Parathyroid adenoma (tissue), 2 donors: ENCODE measurements at regions not wholly inside any gene's neighbourhood (a gene's known extent, or its start where the extent isn't known, plus 50 kb on each side); places are given as distances from the start of the nearest gene placed in this dataset.

Experiments used
- H2AFZ ChIP-seq: fragments of 300-600 bp; sonication (generic); one replicate; pipeline ENCODE4 v1.7.0; 2017; ENCODE audit warnings: antibody characterized with exemption, mild to moderate bottlenecking
- H3K27ac ChIP-seq: fragments of 300-600 bp; sonication (generic); one replicate; pipeline ENCODE4 v1.7.0; 2017
- H3K27me3 ChIP-seq: fragments of 300-600 bp; sonication (generic); one replicate; pipeline ENCODE4 v1.7.0; 2017; ENCODE audit warnings: low read length; ENCODE audit not compliant: control insufficient read depth, insufficient read depth
- H3K36me3 ChIP-seq: fragments of 300-600 bp; sonication (generic); one replicate; pipeline ENCODE4 v1.7.0; 2017; ENCODE audit warnings: low read length; ENCODE audit not compliant: control insufficient read depth, insufficient read depth
- H3K4me1 ChIP-seq: fragments of 300-600 bp; sonication (generic); one replicate; pipeline ENCODE4 v1.7.0; 2017; ENCODE audit warnings: control low read depth
- H3K4me2 ChIP-seq: fragments of 300-600 bp; sonication (generic); one replicate; pipeline ENCODE4 v1.7.0; 2017; ENCODE audit warnings: low read length
- H3K4me3 ChIP-seq: fragments of 300-600 bp; sonication (generic); one replicate; pipeline ENCODE4 v1.7.0; 2017; ENCODE audit warnings: low read depth, low read length
- H3K79me2 ChIP-seq: fragments of 300-600 bp; sonication (generic); one replicate; pipeline ENCODE4 v1.7.0; 2017; ENCODE audit warnings: control low read depth
- H3K9ac ChIP-seq: fragments of 300-600 bp; sonication (generic); one replicate; pipeline ENCODE4 v1.7.0; 2017; ENCODE audit warnings: mild to moderate bottlenecking
- H3K9me3 ChIP-seq: fragments of 300-600 bp; sonication (generic); one replicate; pipeline ENCODE4 v1.7.0; 2017; ENCODE audit warnings: low read length; ENCODE audit not compliant: control insufficient read depth
- TF ChIP-seq, protein P1 (sequence below): fragments of 300-600 bp; sonication (generic); IDR thresholded peaks from one replicate; pipeline ENCODE4 v1.7.0; 2017; ENCODE audit warnings: antibody characterized with exemption, mild to moderate bottlenecking
- donor health status: primary hyperparathyroidism.

GRCh38 chr12:127632461-127632860, 634.5 kb upstream of the TMEM132C start:
- no peak overlapping the region for H3K4me2 ChIP-seq
- no peak overlapping the region for H3K4me3 ChIP-seq
- H3K9ac ChIP-seq = no peak overlapping the region
- no peak overlapping the region for H3K27ac ChIP-seq
- H2AFZ ChIP-seq = no peak overlapping the region
- no peaks in the 10 kb centered on the region for H3K27me3 ChIP-seq
- H3K36me3 ChIP-seq = no peaks in the 10 kb centered on the region
- TF ChIP-seq, protein P1, sequence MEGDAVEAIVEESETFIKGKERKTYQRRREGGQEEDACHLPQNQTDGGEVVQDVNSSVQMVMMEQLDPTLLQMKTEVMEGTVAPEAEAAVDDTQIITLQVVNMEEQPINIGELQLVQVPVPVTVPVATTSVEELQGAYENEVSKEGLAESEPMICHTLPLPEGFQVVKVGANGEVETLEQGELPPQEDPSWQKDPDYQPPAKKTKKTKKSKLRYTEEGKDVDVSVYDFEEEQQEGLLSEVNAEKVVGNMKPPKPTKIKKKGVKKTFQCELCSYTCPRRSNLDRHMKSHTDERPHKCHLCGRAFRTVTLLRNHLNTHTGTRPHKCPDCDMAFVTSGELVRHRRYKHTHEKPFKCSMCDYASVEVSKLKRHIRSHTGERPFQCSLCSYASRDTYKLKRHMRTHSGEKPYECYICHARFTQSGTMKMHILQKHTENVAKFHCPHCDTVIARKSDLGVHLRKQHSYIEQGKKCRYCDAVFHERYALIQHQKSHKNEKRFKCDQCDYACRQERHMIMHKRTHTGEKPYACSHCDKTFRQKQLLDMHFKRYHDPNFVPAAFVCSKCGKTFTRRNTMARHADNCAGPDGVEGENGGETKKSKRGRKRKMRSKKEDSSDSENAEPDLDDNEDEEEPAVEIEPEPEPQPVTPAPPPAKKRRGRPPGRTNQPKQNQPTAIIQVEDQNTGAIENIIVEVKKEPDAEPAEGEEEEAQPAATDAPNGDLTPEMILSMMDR = no peak
- H3K9me3 ChIP-seq = no peaks in the 10 kb centered on the region
- H3K79me2 ChIP-seq = no peaks in the 10 kb centered on the region
- H3K4me1 ChIP-seq = no peaks in the 10 kb centered on the region

- H3K9ac ChIP-seq = no peak overlapping the region
- no peaks in the 10 kb centered on the region for H3K9me3 ChIP-seq
- no peak overlapping the region for H3K27ac ChIP-seq
- no peak overlapping the region for H3K4me3 ChIP-seq
- TF ChIP-seq, protein P1 = no peak
- no peak overlapping the region for H3K4me2 ChIP-seq
- H2AFZ ChIP-seq = no peak overlapping the region
- no peaks in the 10 kb centered on the region for H3K4me1 ChIP-seq
- no peaks in the 10 kb centered on the region for H3K36me3 ChIP-seq
- no peaks in the 10 kb centered on the region for H3K27me3 ChIP-seq
- H3K79me2 ChIP-seq = no peaks in the 10 kb centered on the region
Measured at GRCh38 chr12:127635838-127636237, 631.1 kb upstream of the TMEM132C start.

DNA sequence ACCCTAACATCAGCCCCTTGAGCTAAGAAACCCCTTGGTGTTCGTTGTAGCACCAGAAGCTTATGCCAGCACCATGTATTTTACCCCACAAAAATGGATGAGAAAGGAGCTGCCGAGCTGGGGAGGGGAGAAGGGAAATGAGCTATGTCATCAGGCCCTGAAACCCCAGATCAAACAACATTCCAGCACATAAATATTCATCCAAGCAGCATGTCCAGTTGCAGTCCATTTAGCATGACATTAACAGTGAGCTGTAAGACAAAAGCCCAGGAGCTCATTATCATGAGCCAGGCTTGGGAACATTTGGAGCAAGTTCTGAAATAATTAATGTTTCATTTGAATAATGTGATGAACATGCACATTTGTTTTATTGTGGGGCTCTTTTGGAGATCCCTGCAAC, 630.1 kb upstream of the TMEM132C start:
- no peak overlapping the region for H3K4me3 ChIP-seq
- H3K9ac ChIP-seq = no peak overlapping the region
- TF ChIP-seq, protein P1 = no peak
- H3K27me3 ChIP-seq = no peaks in the 10 kb centered on the region
- no peaks in the 10 kb centered on the region for H3K79me2 ChIP-seq
- no peak overlapping the region for H3K27ac ChIP-seq
- no peaks in the 10 kb centered on the region for H3K36me3 ChIP-seq
- no peak overlapping the region for H2AFZ ChIP-seq
- no peaks in the 10 kb centered on the region for H3K9me3 ChIP-seq
- H3K4me2 ChIP-seq = no peak overlapping the region
- no peaks in the 10 kb centered on the region for H3K4me1 ChIP-seq

DNA sequence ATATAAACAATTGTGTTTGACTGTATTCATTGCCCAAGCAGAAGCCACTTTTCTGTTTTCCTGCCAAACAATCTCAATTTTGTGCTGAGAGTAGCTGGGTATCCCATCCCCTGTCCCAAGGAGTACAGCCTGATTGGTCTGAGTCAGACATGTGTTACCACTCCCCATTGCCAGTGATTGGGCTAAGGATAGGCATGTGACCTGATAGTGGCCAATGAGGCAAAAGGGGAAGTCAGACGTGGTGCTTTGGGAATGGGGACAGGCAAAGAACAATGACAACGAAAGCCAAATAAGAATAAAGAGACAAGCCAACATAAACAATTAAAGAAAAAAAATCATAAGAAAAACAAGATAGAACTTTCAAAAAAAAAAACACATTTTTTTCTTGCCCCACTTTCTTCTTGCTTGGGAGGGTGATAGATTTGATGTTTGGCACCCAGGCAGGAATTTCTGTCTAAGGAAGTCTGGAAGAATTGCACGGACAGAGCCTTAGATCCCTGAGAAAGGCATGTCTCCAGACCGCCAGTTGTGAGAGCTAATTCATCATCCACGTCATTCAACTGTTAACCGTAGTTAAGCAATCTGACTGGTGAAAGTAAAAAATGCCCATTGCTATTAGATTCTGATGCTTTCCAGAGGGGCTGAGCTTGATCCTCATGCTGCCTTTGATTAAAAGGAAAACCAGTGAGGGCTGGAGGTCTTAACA, 626.6 kb upstream of the TMEM132C start:
- Histone ChIP-seq H3K36me3 (no peaks in the 10 kb centered on the region), H3K27ac (no peak overlapping the region), H3K4me1 (no peaks in the 10 kb centered on the region), H3K27me3 (no peaks in the 10 kb centered on the region), H3K4me2 (no peak overlapping the region), H2AFZ (no peak overlapping the region), H3K9ac (no peak overlapping the region), H3K79me2 (no peaks in the 10 kb centered on the region), H3K9me3 (no peaks in the 10 kb centered on the region), H3K4me3 (no peak overlapping the region)
- TF ChIP-seq, protein P1 = no peak

DNA sequence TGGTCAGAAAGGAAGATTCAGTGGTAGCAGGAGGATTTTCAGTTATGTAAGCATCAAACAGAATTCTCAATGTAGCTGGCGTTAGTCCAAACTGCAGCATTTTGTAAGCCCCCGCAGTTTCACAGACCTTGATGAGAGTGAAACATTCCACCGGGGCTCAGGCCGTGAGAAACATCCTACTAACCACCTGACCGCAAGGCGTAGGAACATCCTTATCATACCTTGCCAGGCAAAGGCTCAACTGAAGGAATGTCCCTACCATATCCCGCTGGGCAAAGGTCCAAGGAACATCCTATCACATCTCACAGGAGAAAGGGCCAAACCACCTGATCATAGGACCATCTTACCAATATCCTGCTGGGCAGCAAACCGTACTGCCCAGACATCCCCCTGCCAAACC, 624.8 kb upstream of the TMEM132C start:
- Histone ChIP-seq H3K79me2 (no peaks in the 10 kb centered on the region), H3K4me2 (no peak overlapping the region), H3K4me1 (no peaks in the 10 kb centered on the region), H3K9me3 (no peaks in the 10 kb centered on the region), H3K36me3 (no peaks in the 10 kb centered on the region), H3K27ac (no peak overlapping the region), H2AFZ (no peak overlapping the region), H3K4me3 (no peak overlapping the region), H3K27me3 (no peaks in the 10 kb centered on the region), H3K9ac (no peak overlapping the region)
- TF ChIP-seq, protein P1 = no peak
